ENCODE measurements at regions not wholly inside any gene's neighbourhood (a gene's known extent, or its start where the extent isn't known, plus 50 kb on each side); places are given as distances from the start of the nearest gene placed in this dataset.

DNA sequence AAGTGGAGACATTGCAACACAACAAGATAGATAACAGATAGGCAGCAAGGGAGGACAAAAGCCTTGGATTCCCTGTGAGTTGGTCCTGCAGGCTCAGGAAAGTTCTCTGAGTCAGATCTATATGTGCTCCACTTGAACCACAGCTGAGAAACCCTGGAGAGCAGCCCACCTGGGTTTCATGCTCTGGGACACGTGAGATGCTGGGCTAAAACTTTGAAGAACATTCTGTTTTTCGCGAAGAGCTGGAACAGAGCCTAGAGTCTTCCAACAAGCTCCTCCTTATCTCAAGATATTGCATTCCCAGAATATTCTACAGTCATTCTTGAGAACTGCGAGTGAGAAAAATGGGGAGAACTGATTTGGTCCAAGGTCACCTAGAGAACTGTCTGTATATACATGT is 583.0 kb upstream of the ROBO1 start (continued):
- TF ChIP-seq, protein P1, sequence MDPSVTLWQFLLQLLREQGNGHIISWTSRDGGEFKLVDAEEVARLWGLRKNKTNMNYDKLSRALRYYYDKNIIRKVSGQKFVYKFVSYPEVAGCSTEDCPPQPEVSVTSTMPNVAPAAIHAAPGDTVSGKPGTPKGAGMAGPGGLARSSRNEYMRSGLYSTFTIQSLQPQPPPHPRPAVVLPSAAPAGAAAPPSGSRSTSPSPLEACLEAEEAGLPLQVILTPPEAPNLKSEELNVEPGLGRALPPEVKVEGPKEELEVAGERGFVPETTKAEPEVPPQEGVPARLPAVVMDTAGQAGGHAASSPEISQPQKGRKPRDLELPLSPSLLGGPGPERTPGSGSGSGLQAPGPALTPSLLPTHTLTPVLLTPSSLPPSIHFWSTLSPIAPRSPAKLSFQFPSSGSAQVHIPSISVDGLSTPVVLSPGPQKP (IDR thresholded peaks at IDR 0.05; ENCODE audit: low read depth, low read length): no peak
- TF ChIP-seq HOXB13 (CRISPR knock-in tag; IDR thresholded peaks at IDR 0.05; ENCODE audit: low read depth): no peak
- no peak for TF ChIP-seq HOXB5 (CRISPR knock-in tag; IDR thresholded peaks at IDR 0.05)

DNA sequence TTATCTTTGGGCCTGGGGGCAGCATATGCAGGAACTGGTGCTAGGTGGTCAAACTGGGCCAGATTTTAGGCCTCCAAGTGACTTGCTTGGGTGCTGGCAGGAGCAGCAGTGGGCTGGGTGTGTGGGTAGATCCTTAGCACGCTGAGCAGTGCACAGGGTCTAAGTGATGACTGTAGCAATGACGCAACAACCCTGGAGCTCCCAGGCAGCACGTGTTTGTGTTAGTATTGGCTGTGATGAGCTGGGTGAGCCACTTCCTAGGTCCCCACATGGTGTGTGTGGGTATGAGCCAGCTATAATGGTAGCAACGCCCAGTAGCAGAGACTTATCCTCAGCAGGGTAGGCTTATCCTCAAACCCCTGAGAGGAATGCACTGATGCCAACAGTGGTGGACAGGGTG is 570.6 kb upstream of the ROBO1 start:
- no peak overlapping the region for H3K4me2 ChIP-seq
- CTCF ChIA-PET: no interaction called here
- no peaks in the 10 kb centered on the region for H3K4me1 ChIP-seq
- no peaks in the 10 kb centered on the region; the same call in 2 of the 3 replicates for H3K9me3 ChIP-seq
- FAIRE-seq (no peak), ATAC-seq (no peak), DNase-seq (ENCODE audit: low read depth in 1 of 2, low spot score in 1 of 2) (no peak)
- POLR2A ChIA-PET: no interaction called here
- H3K27ac ChIP-seq: no peak overlapping the region
- H3K4me3 ChIP-seq: no peak overlapping the region
- 5% methylated on average over 3 of the region's 4 CpGs for WGBS (ENCODE audit: missing lambda C conversion rate)
- TF ChIP-seq SMC3 (IDR thresholded peaks at IDR 0.05): no peak
- TF ChIP-seq, protein P2, sequence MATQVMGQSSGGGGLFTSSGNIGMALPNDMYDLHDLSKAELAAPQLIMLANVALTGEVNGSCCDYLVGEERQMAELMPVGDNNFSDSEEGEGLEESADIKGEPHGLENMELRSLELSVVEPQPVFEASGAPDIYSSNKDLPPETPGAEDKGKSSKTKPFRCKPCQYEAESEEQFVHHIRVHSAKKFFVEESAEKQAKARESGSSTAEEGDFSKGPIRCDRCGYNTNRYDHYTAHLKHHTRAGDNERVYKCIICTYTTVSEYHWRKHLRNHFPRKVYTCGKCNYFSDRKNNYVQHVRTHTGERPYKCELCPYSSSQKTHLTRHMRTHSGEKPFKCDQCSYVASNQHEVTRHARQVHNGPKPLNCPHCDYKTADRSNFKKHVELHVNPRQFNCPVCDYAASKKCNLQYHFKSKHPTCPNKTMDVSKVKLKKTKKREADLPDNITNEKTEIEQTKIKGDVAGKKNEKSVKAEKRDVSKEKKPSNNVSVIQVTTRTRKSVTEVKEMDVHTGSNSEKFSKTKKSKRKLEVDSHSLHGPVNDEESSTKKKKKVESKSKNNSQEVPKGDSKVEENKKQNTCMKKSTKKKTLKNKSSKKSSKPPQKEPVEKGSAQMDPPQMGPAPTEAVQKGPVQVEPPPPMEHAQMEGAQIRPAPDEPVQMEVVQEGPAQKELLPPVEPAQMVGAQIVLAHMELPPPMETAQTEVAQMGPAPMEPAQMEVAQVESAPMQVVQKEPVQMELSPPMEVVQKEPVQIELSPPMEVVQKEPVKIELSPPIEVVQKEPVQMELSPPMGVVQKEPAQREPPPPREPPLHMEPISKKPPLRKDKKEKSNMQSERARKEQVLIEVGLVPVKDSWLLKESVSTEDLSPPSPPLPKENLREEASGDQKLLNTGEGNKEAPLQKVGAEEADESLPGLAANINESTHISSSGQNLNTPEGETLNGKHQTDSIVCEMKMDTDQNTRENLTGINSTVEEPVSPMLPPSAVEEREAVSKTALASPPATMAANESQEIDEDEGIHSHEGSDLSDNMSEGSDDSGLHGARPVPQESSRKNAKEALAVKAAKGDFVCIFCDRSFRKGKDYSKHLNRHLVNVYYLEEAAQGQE (IDR thresholded peaks at IDR 0.05): no peak
- no peak for TF ChIP-seq EHMT2 (IDR thresholded peaks at IDR 0.05; ENCODE audit: low read depth)
- no peak for TF ChIP-seq NFE2L2 (conservative IDR thresholded peaks at IDR 0.05; ENCODE audit: low read length)
- TF ChIP-seq, protein P3, sequence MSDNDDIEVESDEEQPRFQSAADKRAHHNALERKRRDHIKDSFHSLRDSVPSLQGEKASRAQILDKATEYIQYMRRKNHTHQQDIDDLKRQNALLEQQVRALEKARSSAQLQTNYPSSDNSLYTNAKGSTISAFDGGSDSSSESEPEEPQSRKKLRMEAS (IDR thresholded peaks at IDR 0.05): no peak
- TF ChIP-seq TFCP2L1 (CRISPR knock-in tag; IDR thresholded peaks at IDR 0.05): no peak
- no peak for TF ChIP-seq MYC (IDR thresholded peaks at IDR 0.05; ENCODE audit: borderline replicate concordance, low read length)
- TF ChIP-seq RCOR1 (IDR thresholded peaks at IDR 0.05; ENCODE audit: low read depth, low read length): no peak
- no peak for TF ChIP-seq HOXB13 (CRISPR knock-in tag; IDR thresholded peaks at IDR 0.05; ENCODE audit: low read depth)
- no peak for TF ChIP-seq FOSL2 (IDR thresholded peaks at IDR 0.05)
- TF ChIP-seq FOSL2 (CRISPR knock-in tag; IDR thresholded peaks at IDR 0.05): no peak
- TF ChIP-seq ZFP36 (IDR thresholded peaks at IDR 0.05; ENCODE audit: borderline replicate concordance, partially characterized antibody): no peak
- TF ChIP-seq HOXA7 (CRISPR knock-in tag; IDR thresholded peaks at IDR 0.05): no peak
- no peak for TF ChIP-seq RFX5 (IDR thresholded peaks at IDR 0.05)
- TF ChIP-seq, protein P4, sequence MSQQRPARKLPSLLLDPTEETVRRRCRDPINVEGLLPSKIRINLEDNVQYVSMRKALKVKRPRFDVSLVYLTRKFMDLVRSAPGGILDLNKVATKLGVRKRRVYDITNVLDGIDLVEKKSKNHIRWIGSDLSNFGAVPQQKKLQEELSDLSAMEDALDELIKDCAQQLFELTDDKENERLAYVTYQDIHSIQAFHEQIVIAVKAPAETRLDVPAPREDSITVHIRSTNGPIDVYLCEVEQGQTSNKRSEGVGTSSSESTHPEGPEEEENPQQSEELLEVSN (IDR thresholded peaks at IDR 0.05; ENCODE audit: borderline replicate concordance, low read depth): no peak
- no peak for TF ChIP-seq EHF (CRISPR knock-in tag; IDR thresholded peaks at IDR 0.05)
- TF ChIP-seq RNF2 (IDR thresholded peaks at IDR 0.05; ENCODE audit: borderline replicate concordance, low read depth): no peak

DNA sequence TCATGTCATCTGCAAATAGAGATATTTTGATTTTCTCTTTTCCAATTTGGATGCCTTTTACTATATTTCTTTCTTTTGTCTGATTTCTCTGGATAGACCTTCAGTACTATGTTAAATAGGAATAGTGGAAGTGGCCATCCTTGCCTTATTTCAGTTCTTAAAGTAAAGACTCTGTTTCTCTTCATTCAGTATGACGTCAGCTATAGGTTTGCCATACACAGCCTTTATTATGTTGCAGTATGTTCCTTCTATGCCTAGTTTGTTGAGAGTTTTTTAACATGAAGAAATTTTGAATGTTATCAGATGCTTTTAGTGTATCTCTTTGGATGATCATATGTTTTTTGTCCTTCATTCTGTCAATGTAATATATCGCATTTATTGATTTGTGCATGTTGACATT is 566.7 kb upstream of the ROBO1 start:
- ChIA-PET POLR2A (no interaction called here), CTCF (no interaction called here)
- no peaks in the 10 kb centered on the region; the same call in 2 of the 3 replicates for H3K9me3 ChIP-seq
- H3K27ac ChIP-seq: no peak overlapping the region
- DNase-seq (ENCODE audit: low read depth in 1 of 2, low spot score in 1 of 2) (no peak), ATAC-seq (no peak), FAIRE-seq (no peak)
- H3K4me3 ChIP-seq: no peak overlapping the region
- H3K4me1 ChIP-seq: no peaks in the 10 kb centered on the region
- 73% methylated on average over 2 of the region's 2 CpGs for WGBS (ENCODE audit: missing lambda C conversion rate)
- H3K4me2 ChIP-seq: no peak overlapping the region
- TF ChIP-seq POLR2AphosphoS2 (conservative IDR thresholded peaks at IDR 0.05; ENCODE audit: low read length) (no peak), TFCP2L1 (CRISPR knock-in tag; IDR thresholded peaks at IDR 0.05) (no peak), ESRRA (IDR thresholded peaks at IDR 0.05; ENCODE audit: borderline replicate concordance, low read length) (no peak), BHLHE40 (IDR thresholded peaks at IDR 0.05; ENCODE audit: low read depth, low read length) (no peak), MAFK (IDR thresholded peaks at IDR 0.05; ENCODE audit: partially characterized antibody) (no peak), NPAS2 (CRISPR knock-in tag; IDR thresholded peaks at IDR 0.05; ENCODE audit: borderline replicate concordance) (no peak)
- TF ChIP-seq, protein P5, sequence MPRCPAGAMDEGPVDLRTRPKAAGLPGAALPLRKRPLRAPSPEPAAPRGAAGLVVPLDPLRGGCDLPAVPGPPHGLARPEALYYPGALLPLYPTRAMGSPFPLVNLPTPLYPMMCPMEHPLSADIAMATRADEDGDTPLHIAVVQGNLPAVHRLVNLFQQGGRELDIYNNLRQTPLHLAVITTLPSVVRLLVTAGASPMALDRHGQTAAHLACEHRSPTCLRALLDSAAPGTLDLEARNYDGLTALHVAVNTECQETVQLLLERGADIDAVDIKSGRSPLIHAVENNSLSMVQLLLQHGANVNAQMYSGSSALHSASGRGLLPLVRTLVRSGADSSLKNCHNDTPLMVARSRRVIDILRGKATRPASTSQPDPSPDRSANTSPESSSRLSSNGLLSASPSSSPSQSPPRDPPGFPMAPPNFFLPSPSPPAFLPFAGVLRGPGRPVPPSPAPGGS (IDR thresholded peaks at IDR 0.05): no peak
- TF ChIP-seq, protein P4 (IDR thresholded peaks at IDR 0.05; ENCODE audit: borderline replicate concordance, low read depth): no peak

Data from A549 (cell line).